HCT116 (cell line): ENCODE measurements at regions not wholly inside any gene's neighbourhood (a gene's known extent, or its start where the extent isn't known, plus 50 kb on each side); places are given as distances from the start of the nearest gene placed in this dataset.

Experiments used
- CTCF ChIP-seq, 3 experiments: fragments of 200-600 bp in 1 of 3; sonication (generic) in 1 of 3; IDR thresholded peaks in 2 of 3; conservative IDR thresholded peaks in 1 of 3; 2 replicates each; pipeline ENCODE4 v1.5.1; 2012 to 2017; ENCODE audit warnings: low read depth in 2 of 3, low read length in 2 of 3, antibody characterized with exemption in 1 of 3, borderline replicate concordance in 1 of 3, control low read depth in 1 of 3, mild to moderate bottlenecking in 1 of 3, mixed read lengths in 1 of 3, mixed run types in 1 of 3, moderate library complexity in 1 of 3; ENCODE audit not compliant: insufficient read depth in 1 of 3
- MAX ChIP-seq: IDR thresholded peaks from 2 replicates; pipeline ENCODE4 v1.6.1; 2012
- POLR2A ChIP-seq: IDR thresholded peaks from 2 replicates; pipeline ENCODE4 v1.7.0; 2011; ENCODE audit warnings: borderline replicate concordance; ENCODE audit not compliant: insufficient read depth, insufficient read length; ENCODE audit errors: extremely low read depth
- REST ChIP-seq: IDR thresholded peaks from 2 replicates; pipeline ENCODE4 v1.6.1; 2012; ENCODE audit warnings: low read depth
- SP1 ChIP-seq: IDR thresholded peaks from 2 replicates; pipeline ENCODE4 v1.6.1; 2012; ENCODE audit warnings: low read depth

GRCh38 chr3:87046241-87046640, 55.3 kb upstream of the VGLL3 start:
- TF ChIP-seq REST: no peak
- TF ChIP-seq SP1: no peak
- TF ChIP-seq CTCF (IDR thresholded peaks at IDR 0.05 in 2 of 3, conservative IDR thresholded peaks at IDR 0.05 in 1 of 3; ENCODE audit: borderline replicate concordance in 1 of 3, insufficient read depth in 1 of 3, low read depth in 2 of 3, low read length in 2 of 3): no peak
- no peak for TF ChIP-seq MAX
- TF ChIP-seq POLR2A: no peak
